K562 (cell line): ENCODE measurements at regions not wholly inside any gene's neighbourhood (a gene's known extent, or its start where the extent isn't known, plus 50 kb on each side); places are given as distances from the start of the nearest gene placed in this dataset.

Experiments used
- ETV6 ChIP-seq, 3 experiments: fragments of 150-350 bp in 1 of 3; sonication (generic) in 1 of 3; formaldehyde crosslinking in 1 of 3; IDR thresholded peaks; 2 replicates each; pipeline versions ENCODE4 v1.6.1 to v1.8.0; 2014 to 2022; ENCODE audit warnings: borderline replicate concordance in 2 of 3, low read depth in 2 of 3, antibody characterized with exemption in 1 of 3, low read length in 1 of 3, mild to moderate bottlenecking in 1 of 3, missing genetic modification reagents in 1 of 3
- GATA2 ChIP-seq: sonication (generic); formaldehyde crosslinking; IDR thresholded peaks from 2 replicates; pipeline ENCODE4 v1.4.0; 2020; ENCODE audit warnings: mild to moderate bottlenecking, missing genetic modification reagents
- HDAC2 ChIP-seq: fragments of 450-650 bp; IDR thresholded peaks from 2 replicates; pipeline ENCODE4 v1.6.1; 2016; ENCODE audit warnings: mild to moderate bottlenecking
- JUND ChIP-seq, 2 experiments: IDR thresholded peaks; 2 replicates in 1 of 2; 3 replicates in 1 of 2; pipeline ENCODE4 v1.6.1; 2011; ENCODE audit warnings: borderline replicate concordance in 2 of 2, low read depth in 2 of 2, low read length in 2 of 2, improper control_type of control experiment in 1 of 2, missing biosample characterization in 1 of 2, missing genetic modification characterization in 1 of 2, missing genetic modification reagents in 1 of 2
- RFX5 ChIP-seq: IDR thresholded peaks from 2 replicates; pipeline ENCODE4 v1.6.1; 2011; ENCODE audit warnings: low read depth, mild to moderate bottlenecking, improper control_type of control experiment, low read length
- SMAD2 ChIP-seq: fragments of 150-350 bp; IDR thresholded peaks from 2 replicates; pipeline ENCODE4 v1.6.1; 2014; ENCODE audit warnings: low read depth, mild to moderate bottlenecking, low read length
- TAF1 ChIP-seq: IDR thresholded peaks from 2 replicates; pipeline ENCODE4 v1.6.1; 2011; ENCODE audit warnings: mild to moderate bottlenecking, low read length, moderate library complexity; ENCODE audit not compliant: insufficient read depth, control insufficient read depth, severe bottlenecking; ENCODE audit errors: extremely low read depth
- ZBED1 ChIP-seq: IDR thresholded peaks from 2 replicates; pipeline ENCODE4 v1.6.1; 2014
- ZBTB7A ChIP-seq: IDR thresholded peaks from 2 replicates; pipeline ENCODE4 v1.6.1; 2011; ENCODE audit warnings: low read depth, mild to moderate bottlenecking, low read length, moderate library complexity, borderline replicate concordance; ENCODE audit not compliant: control insufficient read depth
- ZNF311 ChIP-seq: fragments of 250-450 bp; sonication (Bioruptor Pico); IDR thresholded peaks from 2 replicates; pipeline ENCODE4 v1.4.0; 2020; ENCODE audit warnings: mild to moderate bottlenecking, moderate library complexity
- ZNF324 ChIP-seq: fragments of 250-450 bp; sonication (Bioruptor Pico); IDR thresholded peaks from 2 replicates; pipeline ENCODE4 v1.4.0; 2020; ENCODE audit warnings: mild to moderate bottlenecking
- TF ChIP-seq, protein P1 (sequence below): sonication (generic); formaldehyde crosslinking; IDR thresholded peaks from 2 replicates; pipeline ENCODE4 v1.8.0; 2022; ENCODE audit warnings: mild to moderate bottlenecking, missing genetic modification reagents
- TF ChIP-seq, protein P2 (sequence below): IDR thresholded peaks from 2 replicates; pipeline ENCODE4 v1.6.1; 2012; ENCODE audit warnings: low read depth, low read length, improper control_type of control experiment, borderline replicate concordance

DNA sequence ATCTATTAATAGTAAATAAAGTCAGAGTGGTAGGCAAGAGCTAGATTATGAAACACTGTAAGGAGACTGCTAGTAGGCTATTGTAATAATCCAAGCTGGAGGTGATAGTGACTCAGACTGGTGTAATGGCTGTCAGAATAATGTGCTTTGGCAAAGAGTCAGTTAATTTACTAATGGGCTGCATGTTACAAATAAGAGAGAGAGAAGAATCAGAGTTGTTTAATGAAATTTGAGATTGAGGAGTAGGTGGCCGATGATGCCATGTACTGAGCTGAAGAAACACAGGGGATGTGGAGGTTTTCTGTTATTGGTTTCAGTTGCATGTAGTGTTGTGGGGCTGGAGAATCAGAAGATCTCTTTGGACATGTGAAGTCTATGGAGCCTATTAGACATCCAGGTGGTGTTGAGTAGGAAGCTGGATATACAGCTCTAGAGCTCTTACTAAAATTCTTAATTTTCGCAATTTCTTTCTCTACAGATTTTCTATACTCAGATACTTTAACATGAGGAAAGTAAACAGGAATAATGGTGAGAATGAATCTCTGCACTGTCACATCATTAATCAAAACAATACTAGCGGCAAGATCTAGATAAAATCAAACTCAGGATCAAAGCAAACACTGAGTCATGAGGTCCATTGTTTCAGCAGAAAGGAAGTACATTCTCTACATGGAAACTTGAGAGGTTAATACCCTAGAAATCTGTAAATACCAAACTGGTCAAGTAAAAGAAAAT, 167.7 kb downstream of the SIM1 start:
- TF ChIP-seq ZNF324 (CRISPR knock-in tag) (no peak), ETV6 (IDR thresholded peaks at IDR 0.05; ENCODE audit: borderline replicate concordance in 1 of 2, low read depth in 2 of 2, low read length in 1 of 2) (no peak), ETV6 (CRISPR knock-in tag; IDR thresholded peaks at IDR 0.05; ENCODE audit: borderline replicate concordance) (no peak), ZBED1 (no peak), RFX5 (no peak), TAF1 (no peak), HDAC2 (no peak), SMAD2 (no peak), JUND (IDR thresholded peaks at IDR 0.05; ENCODE audit: borderline replicate concordance, low read depth, low read length) (no peak), JUND (tag; IDR thresholded peaks at IDR 0.05; ENCODE audit: borderline replicate concordance, low read depth, low read length) (no peak), GATA2 (CRISPR knock-in tag) (no peak), ZBTB7A (no peak), ZNF311 (CRISPR knock-in tag) (no peak)
- TF ChIP-seq, protein P1, sequence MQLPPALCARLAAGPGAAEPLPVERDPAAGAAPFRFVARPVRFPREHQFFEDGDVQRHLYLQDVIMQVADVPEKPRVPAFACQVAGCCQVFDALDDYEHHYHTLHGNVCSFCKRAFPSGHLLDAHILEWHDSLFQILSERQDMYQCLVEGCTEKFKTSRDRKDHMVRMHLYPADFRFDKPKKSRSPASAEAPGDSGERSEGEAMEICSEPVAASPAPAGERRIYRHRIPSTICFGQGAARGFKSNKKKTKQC: no peak
- TF ChIP-seq, protein P2, sequence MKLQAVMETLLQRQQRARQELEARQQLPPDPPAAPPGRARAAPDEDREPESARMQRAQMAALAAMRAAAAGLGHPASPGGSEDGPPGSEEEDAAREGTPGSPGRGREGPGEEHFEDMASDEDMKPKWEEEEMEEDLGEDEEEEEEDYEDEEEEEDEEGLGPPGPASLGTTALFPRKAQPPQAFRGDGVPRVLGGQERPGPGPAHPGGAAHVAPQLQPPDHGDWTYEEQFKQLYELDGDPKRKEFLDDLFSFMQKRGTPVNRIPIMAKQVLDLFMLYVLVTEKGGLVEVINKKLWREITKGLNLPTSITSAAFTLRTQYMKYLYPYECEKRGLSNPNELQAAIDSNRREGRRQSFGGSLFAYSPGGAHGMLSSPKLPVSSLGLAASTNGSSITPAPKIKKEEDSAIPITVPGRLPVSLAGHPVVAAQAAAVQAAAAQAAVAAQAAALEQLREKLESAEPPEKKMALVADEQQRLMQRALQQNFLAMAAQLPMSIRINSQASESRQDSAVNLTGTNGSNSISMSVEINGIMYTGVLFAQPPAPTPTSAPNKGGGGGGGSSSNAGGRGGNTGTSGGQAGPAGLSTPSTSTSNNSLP: no peak
